ENCODE measurements at regions not wholly inside any gene's neighbourhood (a gene's known extent, or its start where the extent isn't known, plus 50 kb on each side); places are given as distances from the start of the nearest gene placed in this dataset.

GRCh38 chr5:118302786-118303185, 685.6 kb downstream of the DTWD2 start:
- WGBS (ENCODE audit: insufficient coverage, insufficient replicate concordance, low lambda C conversion rate, missing lambda C conversion rate): 12% methylated on average over 1 of the region's 1 CpG
- ATAC-seq: no peak
- no peak overlapping the region for H2AFZ ChIP-seq (ENCODE audit: control insufficient read depth, low read depth, low read length)
- POLR2A ChIA-PET: no interaction called here
- no peak for FAIRE-seq
- H3K4me1 ChIP-seq (ENCODE audit: control insufficient read depth, insufficient read depth, low read length): no peaks in the 10 kb centered on the region
- TF ChIP-seq BHLHE40 (IDR thresholded peaks at IDR 0.05; ENCODE audit: borderline replicate concordance in 1 of 2, low read depth in 2 of 2, low read length in 1 of 2) (no peak), PAX8 (IDR thresholded peaks at IDR 0.05) (no peak), HSF1 (IDR thresholded peaks at IDR 0.05; ENCODE audit: low read depth, low read length) (no peak), POLR2A (IDR thresholded peaks at IDR 0.05; ENCODE audit: low read depth, low read length) (no peak), NR2F1 (conservative IDR thresholded peaks at IDR 0.05) (no peak)
- no peaks in the 10 kb centered on the region for H3K79me2 ChIP-seq (ENCODE audit: control insufficient read depth, insufficient read depth, low read length)
- H3K27me3 ChIP-seq (replicated peaks in 1 of 2; ENCODE audit: control insufficient read depth in 2 of 2, insufficient read depth in 2 of 2, low read length in 1 of 2): no peaks in the 10 kb centered on the region
- no peak overlapping the region for H3K4me2 ChIP-seq (ENCODE audit: control insufficient read depth, insufficient read depth)
- in situ Hi-C loops (cut with MboI) (no loop called here), intact Hi-C loops (cut with micrococcal nuclease; ENCODE audit: unreplicated experiment) (no loop called here)
- H4K20me1 ChIP-seq (ENCODE audit: control insufficient read depth, insufficient read depth): no peaks in the 10 kb centered on the region
- SMC1A ChIA-PET (ENCODE audit: uncharacterized antibody, unreplicated experiment): no interaction called here
- no peak overlapping the region for H3K27ac ChIP-seq (ENCODE audit: control insufficient read depth, insufficient read depth)
- H3K9me3 ChIP-seq (replicated peaks; ENCODE audit: control insufficient read depth, insufficient read depth, low read length): no peaks in the 10 kb centered on the region
- no peak overlapping the region for H3K9ac ChIP-seq (ENCODE audit: control insufficient read depth, insufficient read depth, low read length)
- CTCF ChIA-PET: no interaction called here
- H3K36me3 ChIP-seq (ENCODE audit: control insufficient read depth in 2 of 2, insufficient read depth in 2 of 2, low read length in 1 of 2): no peaks in the 10 kb centered on the region
- H3K4me3 ChIP-seq: no peak overlapping the region
- BruUV-seq (replicated peaks): no TSS peak
- DNase-seq (ENCODE audit: low read depth, low spot score): no peak
- RAD21 ChIA-PET (ENCODE audit: unreplicated experiment): no interaction called here

GRCh38 chr5:118301696-118302095, 686.7 kb downstream of the DTWD2 start:
- no peaks in the 10 kb centered on the region for H3K9me3 ChIP-seq (replicated peaks; ENCODE audit: control insufficient read depth, insufficient read depth, low read length)
- 44% methylated on average over 3 of the region's 3 CpGs for WGBS (ENCODE audit: insufficient coverage, insufficient replicate concordance, low lambda C conversion rate, missing lambda C conversion rate)
- no peak overlapping the region for H3K4me2 ChIP-seq (ENCODE audit: control insufficient read depth, insufficient read depth)
- no peak overlapping the region for H2AFZ ChIP-seq (ENCODE audit: control insufficient read depth, low read depth, low read length)
- H3K4me1 ChIP-seq (ENCODE audit: control insufficient read depth, insufficient read depth, low read length): no peaks in the 10 kb centered on the region
- DNase-seq (ENCODE audit: low read depth, low spot score) (no peak), ATAC-seq (no peak), FAIRE-seq (no peak)
- H3K4me3 ChIP-seq: no peak overlapping the region
- TF ChIP-seq ASH2L (IDR thresholded peaks at IDR 0.05; ENCODE audit: borderline replicate concordance, low read depth): no peak
- no peak for TF ChIP-seq RUNX3 (IDR thresholded peaks at IDR 0.05; ENCODE audit: low read length)
- no peak for TF ChIP-seq POU2F2 (IDR thresholded peaks at IDR 0.05; ENCODE audit: borderline replicate concordance, low read depth, low read length)
- no peak for TF ChIP-seq EED (IDR thresholded peaks at IDR 0.05; ENCODE audit: low read depth)
- no peak for TF ChIP-seq ZNF592 (IDR thresholded peaks at IDR 0.05)
- TF ChIP-seq SIX5 (IDR thresholded peaks at IDR 0.05; ENCODE audit: low read depth, low read length, severe bottlenecking): no peak
- TF ChIP-seq SUZ12 (IDR thresholded peaks at IDR 0.05; ENCODE audit: unreplicated experiment): no peak
- no peak overlapping the region for H3K9ac ChIP-seq (ENCODE audit: control insufficient read depth, insufficient read depth, low read length)
- no peak overlapping the region for H3K27ac ChIP-seq (ENCODE audit: control insufficient read depth, insufficient read depth)
- in situ Hi-C loops (cut with MboI): no loop called here
- intact Hi-C loops (cut with micrococcal nuclease; ENCODE audit: unreplicated experiment): no loop called here
- ChIA-PET CTCF (interaction anchor here (0.6 kb wide), 1 partner anchor 33 kb away, joined by 3 read pairs; no protein-coding TSS in a partner anchor), POLR2A (no interaction called here), RAD21 (ENCODE audit: unreplicated experiment) (no interaction called here), SMC1A (ENCODE audit: uncharacterized antibody, unreplicated experiment) (no interaction called here)
- no peaks in the 10 kb centered on the region for H4K20me1 ChIP-seq (ENCODE audit: control insufficient read depth, insufficient read depth)
- H3K36me3 ChIP-seq (ENCODE audit: control insufficient read depth in 2 of 2, insufficient read depth in 2 of 2, low read length in 1 of 2): no peaks in the 10 kb centered on the region
- no TSS peak for BruUV-seq (replicated peaks)
- no peaks in the 10 kb centered on the region for H3K79me2 ChIP-seq (ENCODE audit: control insufficient read depth, insufficient read depth, low read length)
- H3K27me3 ChIP-seq (replicated peaks in 1 of 2; ENCODE audit: control insufficient read depth in 2 of 2, insufficient read depth in 2 of 2, low read length in 1 of 2): no peaks in the 10 kb centered on the region

All from GM12878 (cell line).